Upper lobe of left lung (tissue), 6 donors: ENCODE measurements at regions not wholly inside any gene's neighbourhood (a gene's known extent, or its start where the extent isn't known, plus 50 kb on each side); places are given as distances from the start of the nearest gene placed in this dataset.

Experiments used
- ATAC-seq, 2 donors: fragments of 200-7000 bp; cut with Tn5 transposase; one replicate each; pipeline ENCODE4 v1.9.1; 2022; ENCODE audit warnings: mild to moderate bottlenecking in 2 of 2, moderate library complexity in 2 of 2; ENCODE audit not compliant: low FRiP score in 2 of 2
- DNase-seq, 2 donors: peaks; one replicate each; pipeline ENCODE4 v3.0.0-alpha.2; 2019 to 2020
- H3K27ac ChIP-seq, 4 donors: fragments of 200-600 bp; sonication (generic); one replicate each; pipeline ENCODE4 v1.5.1; 2016 to 2019
- H3K27me3 ChIP-seq, 4 donors: fragments of 200-600 bp; sonication (generic); one replicate each; pipeline ENCODE4 v1.5.1; 2017 to 2019
- H3K36me3 ChIP-seq, 4 donors: fragments of 200-600 bp; sonication (generic); one replicate each; pipeline ENCODE4 v1.5.1; 2016 to 2019
- H3K4me1 ChIP-seq, 4 donors: fragments of 200-600 bp; sonication (generic); one replicate each; pipeline ENCODE4 v1.5.1; 2018 to 2019
- H3K4me3 ChIP-seq, 4 donors: fragments of 200-600 bp; sonication (generic); one replicate each; pipeline ENCODE4 v1.5.1; 2017 to 2019; ENCODE audit warnings: mild to moderate bottlenecking in 2 of 4, moderate library complexity in 1 of 4
- H3K9me3 ChIP-seq, 4 donors: fragments of 200-600 bp; sonication (generic); one replicate each; pipeline ENCODE4 v1.5.1; 2018 to 2019
- EP300 ChIP-seq, 4 donors: sonication (generic); formaldehyde crosslinking; IDR thresholded peaks; one replicate each; pipeline ENCODE4 v1.5.1; 2017; ENCODE audit warnings: antibody characterized with exemption in 4 of 4, control low read depth in 2 of 4
- POLR2A ChIP-seq, 4 donors: fragments of 450-650 bp; IDR thresholded peaks; one replicate each; pipeline ENCODE4 v1.5.1; 2016 to 2017; ENCODE audit warnings: antibody characterized with exemption in 4 of 4, mild to moderate bottlenecking in 2 of 4
- POLR2AphosphoS5 ChIP-seq, 2 donors: sonication (generic); formaldehyde crosslinking; IDR thresholded peaks; one replicate each; pipeline ENCODE4 v1.5.1; 2017; ENCODE audit warnings: antibody characterized with exemption in 2 of 2
- WGBS, 2 donors: methylation state at CpG; one replicate each; pipeline ENCODE4 v1.1.5; 2017 to 2018; 5-methylcytosine and 5-hydroxymethylcytosine counted together
- TF ChIP-seq, protein P1 (sequence below), 6 experiments: fragments of 450-650 bp in 4 of 6; fragments of 200-600 bp in 2 of 6; sonication (generic) in 2 of 6; IDR thresholded peaks; one replicate each; pipeline ENCODE4 v1.5.1; 2016 to 2019; ENCODE audit warnings: antibody characterized with exemption in 6 of 6
- donor health status: DM: no; HTN: no; CAD: no; lungs with moderate emphysema.
- donor health status: DM: no; HTN: yes; CAD: no; lungs with severe emphysema.

DNA sequence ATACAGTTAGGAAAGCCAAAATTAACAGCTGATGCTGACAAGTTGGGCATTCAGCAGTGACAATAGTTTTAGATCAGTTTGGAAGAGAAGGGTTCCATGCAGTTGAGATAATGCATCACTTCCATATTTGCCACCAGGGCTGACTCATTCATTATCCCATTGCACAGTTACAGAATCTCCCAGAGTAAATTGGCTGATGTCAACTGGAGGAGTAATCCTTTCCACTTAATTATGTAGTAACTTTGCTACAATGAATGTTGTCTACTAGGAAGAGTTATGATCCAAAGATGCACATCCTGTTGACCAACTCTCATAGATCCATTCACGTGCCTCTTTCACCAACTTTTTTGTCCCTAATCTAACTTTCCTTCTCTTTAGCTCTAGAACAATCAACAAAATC is 123.3 kb upstream of the LUZP2 start:
- DNase-seq (no peak), ATAC-seq (no peak)
- H3K4me3 ChIP-seq, result no peak overlapping the region
- no peaks in the 10 kb centered on the region for H3K36me3 ChIP-seq
- no peaks in the 10 kb centered on the region for H3K27me3 ChIP-seq
- TF ChIP-seq EP300 (IDR thresholded peaks at IDR 0.05) (no peak), POLR2A (IDR thresholded peaks at IDR 0.05) (no peak), POLR2AphosphoS5 (IDR thresholded peaks at IDR 0.05) (no peak)
- TF ChIP-seq, protein P1, sequence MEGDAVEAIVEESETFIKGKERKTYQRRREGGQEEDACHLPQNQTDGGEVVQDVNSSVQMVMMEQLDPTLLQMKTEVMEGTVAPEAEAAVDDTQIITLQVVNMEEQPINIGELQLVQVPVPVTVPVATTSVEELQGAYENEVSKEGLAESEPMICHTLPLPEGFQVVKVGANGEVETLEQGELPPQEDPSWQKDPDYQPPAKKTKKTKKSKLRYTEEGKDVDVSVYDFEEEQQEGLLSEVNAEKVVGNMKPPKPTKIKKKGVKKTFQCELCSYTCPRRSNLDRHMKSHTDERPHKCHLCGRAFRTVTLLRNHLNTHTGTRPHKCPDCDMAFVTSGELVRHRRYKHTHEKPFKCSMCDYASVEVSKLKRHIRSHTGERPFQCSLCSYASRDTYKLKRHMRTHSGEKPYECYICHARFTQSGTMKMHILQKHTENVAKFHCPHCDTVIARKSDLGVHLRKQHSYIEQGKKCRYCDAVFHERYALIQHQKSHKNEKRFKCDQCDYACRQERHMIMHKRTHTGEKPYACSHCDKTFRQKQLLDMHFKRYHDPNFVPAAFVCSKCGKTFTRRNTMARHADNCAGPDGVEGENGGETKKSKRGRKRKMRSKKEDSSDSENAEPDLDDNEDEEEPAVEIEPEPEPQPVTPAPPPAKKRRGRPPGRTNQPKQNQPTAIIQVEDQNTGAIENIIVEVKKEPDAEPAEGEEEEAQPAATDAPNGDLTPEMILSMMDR (IDR thresholded peaks at IDR 0.05), result no peak
- no peaks in the 10 kb centered on the region for H3K4me1 ChIP-seq
- no peaks in the 10 kb centered on the region for H3K9me3 ChIP-seq
- no peak overlapping the region for H3K27ac ChIP-seq
- 77 to 82% methylated on average over 1 of the region's 1 CpG for WGBS, 2 donors

DNA sequence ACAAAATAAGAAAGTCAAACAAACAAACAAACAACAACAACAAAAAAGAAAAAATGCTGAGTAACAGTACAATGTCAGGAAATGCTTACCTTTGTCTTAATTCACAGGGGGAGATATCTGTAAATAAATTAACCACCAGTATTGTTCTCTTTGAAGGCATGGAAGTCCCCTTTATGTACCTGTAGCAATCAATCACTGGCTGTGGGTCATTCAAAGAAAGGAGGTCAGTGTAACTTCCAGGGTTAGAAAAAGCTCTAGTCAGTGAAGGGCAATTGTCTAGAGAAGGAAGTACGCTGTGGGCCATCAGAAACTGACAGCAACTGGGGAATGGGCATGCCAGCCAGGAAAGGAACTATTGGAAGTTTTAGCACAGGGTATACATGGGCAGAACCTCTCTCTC is 121.5 kb upstream of the LUZP2 start:
- no peaks in the 10 kb centered on the region for H3K36me3 ChIP-seq
- WGBS, 2 donors, result 81 to 84% methylated on average over 1 of the region's 1 CpG
- H3K4me3 ChIP-seq, result no peak overlapping the region
- no peaks in the 10 kb centered on the region for H3K9me3 ChIP-seq
- H3K4me1 ChIP-seq, result no peaks in the 10 kb centered on the region
- ATAC-seq (no peak), DNase-seq (no peak)
- no peaks in the 10 kb centered on the region for H3K27me3 ChIP-seq
- TF ChIP-seq POLR2A (IDR thresholded peaks at IDR 0.05), result no peak
- TF ChIP-seq, protein P1 (IDR thresholded peaks at IDR 0.05), result no peak
- no peak for TF ChIP-seq POLR2AphosphoS5 (IDR thresholded peaks at IDR 0.05)
- TF ChIP-seq EP300 (IDR thresholded peaks at IDR 0.05), result no peak
- no peak overlapping the region for H3K27ac ChIP-seq

DNA sequence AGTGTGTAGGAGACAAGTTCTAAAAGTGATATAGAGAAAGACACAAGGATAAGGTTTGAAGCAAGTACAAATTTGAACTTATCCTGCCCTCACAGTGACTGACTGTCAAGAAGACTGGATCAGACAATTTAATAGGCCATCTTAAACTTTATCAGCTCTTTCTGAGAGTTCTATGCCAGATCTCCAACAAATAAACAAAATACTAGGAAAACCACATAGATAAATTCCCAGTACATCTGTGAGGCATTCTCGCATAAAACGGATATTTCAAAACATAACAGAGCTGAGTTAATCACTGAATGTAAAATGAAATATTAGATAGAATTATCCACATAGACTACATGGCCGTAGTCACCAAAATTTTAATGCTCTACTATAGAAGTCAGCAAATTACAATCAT is 120.9 kb upstream of the LUZP2 start:
- Histone ChIP-seq H3K27me3 (no peaks in the 10 kb centered on the region), H3K4me1 (no peaks in the 10 kb centered on the region), H3K4me3 (no peak overlapping the region), H3K27ac (no peak overlapping the region), H3K9me3 (no peaks in the 10 kb centered on the region), H3K36me3 (no peaks in the 10 kb centered on the region)
- 64 to 78% methylated on average over 3 of the region's 3 CpGs for WGBS, 2 donors
- no peak for ATAC-seq
- no peak for DNase-seq
- TF ChIP-seq EP300 (IDR thresholded peaks at IDR 0.05) (no peak), POLR2A (IDR thresholded peaks at IDR 0.05) (no peak), POLR2AphosphoS5 (IDR thresholded peaks at IDR 0.05) (no peak)
- TF ChIP-seq, protein P1 (IDR thresholded peaks at IDR 0.05), result no peak

DNA sequence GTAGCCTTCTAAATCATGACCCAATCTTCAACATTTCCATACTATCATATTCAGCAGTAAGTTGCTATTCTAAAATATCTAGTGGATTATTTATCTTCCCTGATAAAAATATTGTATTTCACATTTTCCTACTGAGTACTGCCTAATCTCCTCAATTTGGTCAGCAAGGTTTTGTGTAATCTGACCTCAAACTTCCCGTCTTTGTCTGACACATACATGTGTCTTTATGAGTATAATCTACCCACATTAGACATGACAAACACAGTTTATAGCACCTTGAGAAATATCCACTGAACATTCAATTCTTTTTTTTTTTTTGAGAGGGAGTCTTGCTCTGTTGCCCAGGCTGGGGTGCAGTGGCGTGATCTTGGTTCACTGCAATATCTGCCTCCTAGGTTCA is 113.7 kb upstream of the LUZP2 start:
- 86 to 89% methylated on average over 2 of the region's 2 CpGs for WGBS, 2 donors
- no peaks in the 10 kb centered on the region for H3K36me3 ChIP-seq
- DNase-seq, result no peak
- H3K9me3 ChIP-seq, result no peaks in the 10 kb centered on the region
- no peak overlapping the region for H3K4me3 ChIP-seq
- no peaks in the 10 kb centered on the region for H3K27me3 ChIP-seq
- no peak for ATAC-seq
- no peak overlapping the region for H3K27ac ChIP-seq
- TF ChIP-seq, protein P1 (IDR thresholded peaks at IDR 0.05), result no peak
- TF ChIP-seq POLR2A (IDR thresholded peaks at IDR 0.05) (no peak), EP300 (IDR thresholded peaks at IDR 0.05) (no peak)
- peaks cover 0 to 3% (median 0%) of the 10 kb centered on the region in 4 donors for H3K4me1 ChIP-seq

DNA sequence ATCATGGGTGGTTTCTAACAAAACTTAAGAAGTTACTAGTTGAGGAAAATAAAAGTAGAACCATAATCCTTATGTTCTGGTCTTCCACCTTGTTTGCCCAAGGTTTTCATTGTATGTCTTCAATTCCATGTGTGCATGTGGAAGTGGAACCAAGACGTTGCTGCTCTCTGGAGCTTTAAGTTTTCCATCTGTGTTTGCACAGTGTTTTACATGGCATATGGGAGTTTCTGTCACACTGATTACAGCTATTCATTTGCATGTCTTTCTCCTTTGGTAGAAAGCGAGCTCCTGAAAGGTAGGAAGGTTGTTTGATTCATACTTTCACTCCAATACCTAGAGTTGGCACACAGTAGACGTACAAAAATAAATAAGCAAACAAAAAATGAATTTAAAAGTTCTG is 112.6 kb upstream of the LUZP2 start:
- Histone ChIP-seq H3K27ac (no peak overlapping the region), H3K27me3 (no peaks in the 10 kb centered on the region), H3K9me3 (no peaks in the 10 kb centered on the region), H3K36me3 (no peaks in the 10 kb centered on the region), H3K4me3 (no peak overlapping the region), H3K4me1 (peaks cover 0 to 3% (median 0%) of the 10 kb centered on the region in 4 donors)
- DNase-seq (no peak), ATAC-seq (no peak)
- TF ChIP-seq, protein P1 (IDR thresholded peaks at IDR 0.05), result no peak
- TF ChIP-seq POLR2A (IDR thresholded peaks at IDR 0.05), result no peak
- TF ChIP-seq EP300 (IDR thresholded peaks at IDR 0.05), result no peak
- no peak for TF ChIP-seq POLR2AphosphoS5 (IDR thresholded peaks at IDR 0.05)
- 44 to 50% methylated on average over 3 of the region's 3 CpGs for WGBS, 2 donors
